ENCODE measurements at regions not wholly inside any gene's neighbourhood (a gene's known extent, or its start where the extent isn't known, plus 50 kb on each side); places are given as distances from the start of the nearest gene placed in this dataset.

- H3K9me3 ChIP-seq, result no peaks in the 10 kb centered on the region
- no peak overlapping the region for H3K4me3 ChIP-seq
- TF ChIP-seq CTCF (IDR thresholded peaks at IDR 0.05), result no peak
- no peaks in the 10 kb centered on the region for H3K27me3 ChIP-seq (ENCODE audit: insufficient read depth in 3 of 3, low read length in 2 of 3)
- ATAC-seq (no peak), DNase-seq (no peak)
- H3K36me3 ChIP-seq (ENCODE audit: insufficient read depth in 1 of 2, low read depth in 1 of 2), result no peaks in the 10 kb centered on the region
- no peak overlapping the region for H3K27ac ChIP-seq
- intact Hi-C loops (cut with DNase I), result no loop called here
- 84 to 93% (median 91%) methylated on average over 3 of the region's 3 CpGs for WGBS, 3 donors
- H3K4me1 ChIP-seq, result no peaks in the 10 kb centered on the region
Measured at GRCh38 chr3:68676136-68676535, 256.2 kb downstream of the TAFA4 start.

- H3K27ac ChIP-seq, result no peak overlapping the region
- no peak for ATAC-seq
- H3K9me3 ChIP-seq, result no peaks in the 10 kb centered on the region
- H3K36me3 ChIP-seq (ENCODE audit: insufficient read depth in 1 of 2, low read depth in 1 of 2), result no peaks in the 10 kb centered on the region
- no peak for DNase-seq
- no peak overlapping the region for H3K4me3 ChIP-seq
- intact Hi-C loops (cut with DNase I), result no loop called here
- H3K27me3 ChIP-seq (ENCODE audit: insufficient read depth in 3 of 3, low read length in 2 of 3), result no peaks in the 10 kb centered on the region
- TF ChIP-seq CTCF (IDR thresholded peaks at IDR 0.05), result no peak
- H3K4me1 ChIP-seq, result no peaks in the 10 kb centered on the region
Measured at GRCh38 chr3:68667346-68667745, 265.0 kb downstream of the TAFA4 start.

- Histone ChIP-seq H3K36me3 (ENCODE audit: insufficient read depth in 1 of 2, low read depth in 1 of 2) (no peaks in the 10 kb centered on the region), H3K9me3 (no peaks in the 10 kb centered on the region), H3K4me3 (no peak overlapping the region), H3K27me3 (ENCODE audit: insufficient read depth in 3 of 3, low read length in 2 of 3) (no peaks in the 10 kb centered on the region), H3K4me1 (no peaks in the 10 kb centered on the region), H3K27ac (no peak overlapping the region)
- intact Hi-C loops (cut with DNase I), result no loop called here
- WGBS, 3 donors, result 65 to 69% (median 66%) methylated on average over 4 of the region's 4 CpGs
- ATAC-seq, result no peak
- DNase-seq, result no peak
- TF ChIP-seq CTCF (IDR thresholded peaks at IDR 0.05), result no peak
Measured at GRCh38 chr3:68666429-68667136, 265.8 kb downstream of the TAFA4 start.

GRCh38 chr3:68664276-68664675 is 268.1 kb downstream of the TAFA4 start:
- 29 to 39% (median 32%) methylated on average over 1 of the region's 1 CpG for WGBS, 3 donors

More at GRCh38 chr3:68664276-68664675, 268.1 kb downstream of the TAFA4 start:
- no peaks in the 10 kb centered on the region for H3K36me3 ChIP-seq (ENCODE audit: insufficient read depth in 1 of 2, low read depth in 1 of 2)
- no peaks in the 10 kb centered on the region for H3K4me1 ChIP-seq
- ATAC-seq, result no peak
- no peak for DNase-seq
- TF ChIP-seq CTCF (IDR thresholded peaks at IDR 0.05), result no peak
- H3K27me3 ChIP-seq (ENCODE audit: insufficient read depth in 3 of 3, low read length in 2 of 3), result no peaks in the 10 kb centered on the region
- H3K27ac ChIP-seq, result no peak overlapping the region
- H3K9me3 ChIP-seq, result no peaks in the 10 kb centered on the region
- H3K4me3 ChIP-seq, result no peak overlapping the region
- intact Hi-C loops (cut with DNase I), result no loop called here
